ENCODE measurements at regions not wholly inside any gene's neighbourhood (a gene's known extent, or its start where the extent isn't known, plus 50 kb on each side); places are given as distances from the start of the nearest gene placed in this dataset.

DNA sequence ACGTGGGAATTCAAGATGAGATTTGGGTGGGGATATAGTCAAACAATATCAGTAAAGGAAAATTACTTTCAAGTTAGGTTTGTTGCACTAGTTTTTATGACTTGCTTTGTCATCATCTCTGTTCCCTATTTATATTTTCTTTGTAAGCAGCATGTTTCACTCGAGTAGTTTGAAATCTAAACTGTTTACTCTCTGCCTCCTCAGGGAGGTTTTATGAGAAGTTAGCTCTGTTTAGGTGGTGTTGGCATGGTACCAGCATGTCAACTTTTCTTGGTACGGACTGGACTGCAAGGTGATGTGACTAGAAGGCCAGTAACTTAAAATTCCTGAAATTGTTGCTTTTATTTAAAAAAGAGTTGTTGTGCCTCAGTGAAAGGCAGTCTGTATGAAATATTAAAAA is 59.2 kb upstream of the MTPN start:
- no peak for DNase-seq (ENCODE audit: low spot score)

- no peak for DNase-seq (ENCODE audit: low spot score)
Observed at GRCh38 chr7:136034132-136034531, 57.0 kb upstream of the MTPN start.

DNA sequence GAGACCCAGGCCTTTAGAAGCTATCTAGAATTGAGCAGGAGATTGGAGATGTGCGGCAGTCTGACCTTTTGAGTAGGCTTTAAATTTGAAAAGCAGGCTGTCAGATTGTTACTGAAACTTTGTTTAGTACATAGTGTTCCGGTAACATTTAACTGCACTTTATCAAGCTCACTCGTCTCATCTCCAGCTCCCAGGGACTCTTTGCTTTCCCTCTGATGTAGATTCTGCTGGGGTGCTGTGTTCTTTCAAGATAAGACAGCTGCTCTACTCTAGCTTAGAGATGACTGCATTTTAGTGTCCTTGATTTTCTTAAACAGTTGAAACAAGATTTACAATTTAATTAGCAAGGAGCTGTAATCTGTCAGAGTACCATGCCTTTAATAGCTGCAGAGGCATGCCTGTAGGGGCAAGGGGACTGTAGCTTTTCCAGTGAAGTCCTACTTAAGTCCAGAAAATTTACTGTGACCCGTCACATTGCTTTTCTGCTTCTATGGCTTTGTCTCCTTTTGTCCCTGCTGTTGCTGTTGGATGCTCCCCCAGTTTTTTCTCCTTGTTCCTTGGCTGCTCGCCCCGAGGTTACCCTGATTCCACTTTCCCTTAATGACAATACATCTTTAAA is 56.4 kb upstream of the MTPN start:
- DNase-seq (ENCODE audit: low spot score), result no peak

GRCh38 chr7:136030867-136031318 is 53.7 kb upstream of the MTPN start:
- DNase-seq (ENCODE audit: low spot score), result no peak

GRCh38 chr7:136030330-136030729 is 53.2 kb upstream of the MTPN start:
- DNase-seq (ENCODE audit: low spot score), result no peak

DNA sequence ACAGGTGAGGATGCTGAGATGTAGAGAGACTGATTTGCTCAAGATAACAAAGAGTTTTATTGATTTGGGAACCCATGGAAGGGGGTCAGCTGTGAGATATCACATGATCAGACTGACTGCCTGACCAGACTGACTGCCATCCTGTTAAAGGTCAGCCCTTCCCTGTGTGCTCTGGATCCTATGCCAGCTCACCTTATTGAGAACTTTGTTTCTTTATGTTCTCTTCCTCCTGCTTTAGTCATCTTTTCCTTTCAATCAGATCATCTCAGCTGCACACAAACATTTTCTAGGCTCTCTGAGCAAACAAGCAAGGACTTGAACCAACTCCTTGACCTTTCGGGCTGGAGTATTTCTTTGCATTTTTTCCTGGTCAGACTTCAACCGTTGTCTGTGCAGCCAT is 50.0 kb upstream of the MTPN start:
- DNase-seq (ENCODE audit: low spot score), result no peak

All from RKO (cell line).